WTC11 (cell line): ENCODE measurements at regions not wholly inside any gene's neighbourhood (a gene's known extent, or its start where the extent isn't known, plus 50 kb on each side); places are given as distances from the start of the nearest gene placed in this dataset.

Experiments
- ATAC-seq: fragments of 200-7000 bp; cut with Tn5 transposase; 2 replicates; pipeline ENCODE4 v1.10.0; 2021; ENCODE audit warnings: mild to moderate bottlenecking, moderate library complexity
- CTCF ChIA-PET: fragments of 300-600 bp; sonication (Branson Sonifier 250); formaldehyde crosslinking; loops from one replicate; lab custom pipeline; 2021; ENCODE audit warnings: antibody characterized with exemption; lab: Charles Lee
- POLR2A ChIA-PET: fragments of 350-600 bp; sonication (Branson Sonifier 250); formaldehyde crosslinking; loops from one replicate; lab custom pipeline; 2021; ENCODE audit warnings: antibody characterized with exemption; lab: Charles Lee
- DNase-seq: peaks from one replicate; pipeline ENCODE4 v3.0.0; 2021; ENCODE audit warnings: low spot score
- H3K27ac Mint-ChIP-seq: 2 replicates; pipeline ENCODE4 v1.8.0; 2021; ENCODE audit warnings: mixed read lengths
- H3K27me3 Mint-ChIP-seq: 2 replicates; pipeline ENCODE4 v1.8.0; 2021; ENCODE audit warnings: low read depth, mild to moderate bottlenecking, moderate library complexity, mixed read lengths
- H3K36me3 Mint-ChIP-seq: 2 replicates; pipeline ENCODE4 v1.8.0; 2021; ENCODE audit warnings: mixed read lengths
- H3K4me1 Mint-ChIP-seq: 2 replicates; pipeline ENCODE4 v1.8.0; 2022; ENCODE audit warnings: mixed read lengths
- H3K4me3 Mint-ChIP-seq: 2 replicates; pipeline ENCODE4 v1.8.0; 2021; ENCODE audit warnings: mild to moderate bottlenecking, moderate library complexity, mixed read lengths
- H3K9me3 Mint-ChIP-seq: 2 replicates; pipeline ENCODE4 v1.8.0; 2021; ENCODE audit warnings: mixed read lengths
- EMX1 ChIP-seq: fragments of 250-450 bp; sonication (Bioruptor Pico); IDR thresholded peaks from 2 replicates; pipeline ENCODE4 v1.8.0; 2021; ENCODE audit warnings: mild to moderate bottlenecking
- ESRRA ChIP-seq: sonication (generic); formaldehyde crosslinking; IDR thresholded peaks from 2 replicates; pipeline ENCODE4 v1.8.1; 2022; ENCODE audit warnings: mild to moderate bottlenecking, missing genetic modification reagents, borderline replicate concordance
- ETV6 ChIP-seq: sonication (generic); formaldehyde crosslinking; IDR thresholded peaks from 2 replicates; pipeline ENCODE4 v1.8.1; 2022; ENCODE audit warnings: mild to moderate bottlenecking, missing genetic modification reagents
- FOXJ3 ChIP-seq: sonication (generic); formaldehyde crosslinking; IDR thresholded peaks from 2 replicates; pipeline ENCODE4 v1.9.0; 2021; ENCODE audit warnings: missing genetic modification reagents, mild to moderate bottlenecking, borderline replicate concordance
- GABPB1 ChIP-seq: sonication (generic); formaldehyde crosslinking; IDR thresholded peaks from 2 replicates; pipeline ENCODE4 v1.8.1; 2023; ENCODE audit warnings: mild to moderate bottlenecking, missing genetic modification reagents
- HMGA2 ChIP-seq: fragments of 250-450 bp; sonication (Bioruptor Pico); IDR thresholded peaks from 2 replicates; pipeline ENCODE4 v1.4.0; 2021; ENCODE audit warnings: mild to moderate bottlenecking, moderate library complexity
- IRF2 ChIP-seq: sonication (generic); formaldehyde crosslinking; IDR thresholded peaks from 2 replicates; pipeline ENCODE4 v1.8.0; 2022; ENCODE audit warnings: low read depth, missing genetic modification reagents, borderline replicate concordance
- NFATC4 ChIP-seq: fragments of 250-450 bp; sonication (Bioruptor Pico); IDR thresholded peaks from 2 replicates; pipeline ENCODE4 v1.9.0; 2021; ENCODE audit warnings: mild to moderate bottlenecking
- NR1H2 ChIP-seq: sonication (generic); formaldehyde crosslinking; IDR thresholded peaks from 2 replicates; pipeline ENCODE4 v1.9.0; 2021; ENCODE audit warnings: mild to moderate bottlenecking, moderate library complexity, missing genetic modification reagents
- NR2C2 ChIP-seq: sonication (generic); formaldehyde crosslinking; IDR thresholded peaks from 2 replicates; pipeline ENCODE4 v1.8.0; 2022; ENCODE audit warnings: mild to moderate bottlenecking, missing genetic modification reagents
- SMAD3 ChIP-seq: sonication (generic); formaldehyde crosslinking; IDR thresholded peaks from 2 replicates; pipeline ENCODE4 v1.8.0; 2022; ENCODE audit warnings: missing genetic modification reagents, mild to moderate bottlenecking, borderline replicate concordance
- ZBTB21 ChIP-seq: sonication (generic); formaldehyde crosslinking; IDR thresholded peaks from 2 replicates; pipeline ENCODE4 v1.8.1; 2023; ENCODE audit warnings: mild to moderate bottlenecking, missing genetic modification reagents, borderline replicate concordance
- TF ChIP-seq, protein P1 (sequence below): sonication (generic); formaldehyde crosslinking; IDR thresholded peaks from 2 replicates; pipeline ENCODE4 v1.8.1; 2023; ENCODE audit warnings: mild to moderate bottlenecking, missing genetic modification reagents, moderate library complexity
- TF ChIP-seq, protein P2 (sequence below): sonication (generic); formaldehyde crosslinking; IDR thresholded peaks from 2 replicates; pipeline ENCODE4 v1.8.0; 2022; ENCODE audit warnings: mild to moderate bottlenecking, missing genetic modification reagents
- TF ChIP-seq, protein P3 (sequence below): sonication (generic); formaldehyde crosslinking; IDR thresholded peaks from 2 replicates; pipeline ENCODE4 v1.8.0; 2022; ENCODE audit warnings: missing genetic modification reagents
- TF ChIP-seq, protein P4 (sequence below): sonication (generic); formaldehyde crosslinking; conservative IDR thresholded peaks from 2 replicates; pipeline ENCODE4 v1.8.1; 2022; ENCODE audit warnings: mild to moderate bottlenecking, missing genetic modification reagents
- TF ChIP-seq, protein P5 (sequence below): sonication (generic); formaldehyde crosslinking; IDR thresholded peaks from 2 replicates; pipeline ENCODE4 v1.8.1; 2022; ENCODE audit warnings: mild to moderate bottlenecking, missing genetic modification reagents, moderate library complexity, borderline replicate concordance
- TF ChIP-seq, protein P6 (sequence below): fragments of 250-450 bp; sonication (Bioruptor Pico); IDR thresholded peaks from 2 replicates; pipeline ENCODE4 v1.9.0; 2021; ENCODE audit warnings: moderate library complexity, mild to moderate bottlenecking, inconsistent platforms, borderline replicate concordance
- TF ChIP-seq, protein P7 (sequence below): fragments of 250-450 bp; sonication (Bioruptor Pico); IDR thresholded peaks from 2 replicates; pipeline ENCODE4 v2.1.2; 2022; ENCODE audit warnings: mild to moderate bottlenecking, moderate library complexity

DNA sequence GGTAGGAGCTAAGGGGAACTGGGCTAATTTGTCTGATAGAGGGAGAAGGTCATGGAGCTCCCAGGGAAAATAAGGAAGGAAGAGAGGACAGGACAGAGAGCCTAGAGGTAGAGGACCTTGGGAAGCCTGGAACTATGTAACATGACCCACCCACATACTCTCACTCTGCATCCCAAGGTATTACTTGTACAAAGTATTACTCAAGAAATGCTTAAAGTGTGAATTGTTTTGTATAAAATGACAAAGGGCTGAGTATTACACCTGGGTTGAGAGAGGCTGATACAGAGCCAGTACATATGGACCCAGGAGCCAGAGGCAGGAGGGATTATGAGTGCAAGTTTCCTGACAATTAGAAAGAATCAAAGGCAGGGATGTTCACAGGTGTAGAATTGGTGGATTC is 80.5 kb upstream of the ANKRD55 start (continued):
- TF ChIP-seq GABPB1 (CRISPR knock-in tag) (no peak), ETV6 (CRISPR knock-in tag) (no peak), FOXJ3 (no peak), ESRRA (CRISPR knock-in tag) (no peak)
- TF ChIP-seq, protein P1, sequence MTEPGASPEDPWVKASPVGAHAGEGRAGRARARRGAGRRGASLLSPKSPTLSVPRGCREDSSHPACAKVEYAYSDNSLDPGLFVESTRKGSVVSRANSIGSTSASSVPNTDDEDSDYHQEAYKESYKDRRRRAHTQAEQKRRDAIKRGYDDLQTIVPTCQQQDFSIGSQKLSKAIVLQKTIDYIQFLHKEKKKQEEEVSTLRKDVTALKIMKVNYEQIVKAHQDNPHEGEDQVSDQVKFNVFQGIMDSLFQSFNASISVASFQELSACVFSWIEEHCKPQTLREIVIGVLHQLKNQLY (CRISPR knock-in tag) = no peak
- TF ChIP-seq, protein P2, sequence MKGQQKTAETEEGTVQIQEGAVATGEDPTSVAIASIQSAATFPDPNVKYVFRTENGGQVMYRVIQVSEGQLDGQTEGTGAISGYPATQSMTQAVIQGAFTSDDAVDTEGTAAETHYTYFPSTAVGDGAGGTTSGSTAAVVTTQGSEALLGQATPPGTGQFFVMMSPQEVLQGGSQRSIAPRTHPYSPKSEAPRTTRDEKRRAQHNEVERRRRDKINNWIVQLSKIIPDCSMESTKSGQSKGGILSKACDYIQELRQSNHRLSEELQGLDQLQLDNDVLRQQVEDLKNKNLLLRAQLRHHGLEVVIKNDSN (CRISPR knock-in tag) = no peak

DNA sequence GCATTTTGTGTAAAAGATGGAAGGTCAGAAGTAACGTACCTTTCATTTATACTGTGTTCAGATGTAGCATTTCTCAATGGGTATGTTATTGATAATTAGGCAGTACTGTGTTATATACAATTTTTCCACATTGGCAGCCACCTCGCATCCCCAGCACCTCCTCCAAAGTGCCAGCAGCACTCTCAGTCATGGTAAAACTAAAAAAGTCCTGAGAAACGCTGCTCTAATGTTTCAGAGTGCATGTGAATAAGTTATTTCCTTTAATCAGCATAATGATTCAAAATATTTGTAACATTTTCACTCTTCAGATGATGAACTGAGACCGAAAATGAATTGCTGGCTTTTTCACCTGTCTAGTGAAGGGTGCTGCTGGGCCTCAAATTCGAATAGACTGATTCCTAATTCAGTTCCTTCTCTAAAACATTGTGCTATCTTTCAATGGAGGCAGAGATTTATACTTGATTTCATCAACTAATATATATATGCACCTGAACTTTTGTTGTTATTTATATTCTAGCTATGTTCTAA is 79.9 kb upstream of the ANKRD55 start:
- Mint-ChIP-seq H3K4me1 (peaks cover 17% of the 10 kb centered on the region), H3K27me3 (peaks cover 61% of the 10 kb centered on the region), H3K27ac (no peak overlapping the region)
- POLR2A ChIA-PET = no interaction called here
- TF ChIP-seq ZBTB21 (no peak), ESRRA (CRISPR knock-in tag) (no peak), NR1H2 (CRISPR knock-in tag) (no peak)
- TF ChIP-seq, protein P3, sequence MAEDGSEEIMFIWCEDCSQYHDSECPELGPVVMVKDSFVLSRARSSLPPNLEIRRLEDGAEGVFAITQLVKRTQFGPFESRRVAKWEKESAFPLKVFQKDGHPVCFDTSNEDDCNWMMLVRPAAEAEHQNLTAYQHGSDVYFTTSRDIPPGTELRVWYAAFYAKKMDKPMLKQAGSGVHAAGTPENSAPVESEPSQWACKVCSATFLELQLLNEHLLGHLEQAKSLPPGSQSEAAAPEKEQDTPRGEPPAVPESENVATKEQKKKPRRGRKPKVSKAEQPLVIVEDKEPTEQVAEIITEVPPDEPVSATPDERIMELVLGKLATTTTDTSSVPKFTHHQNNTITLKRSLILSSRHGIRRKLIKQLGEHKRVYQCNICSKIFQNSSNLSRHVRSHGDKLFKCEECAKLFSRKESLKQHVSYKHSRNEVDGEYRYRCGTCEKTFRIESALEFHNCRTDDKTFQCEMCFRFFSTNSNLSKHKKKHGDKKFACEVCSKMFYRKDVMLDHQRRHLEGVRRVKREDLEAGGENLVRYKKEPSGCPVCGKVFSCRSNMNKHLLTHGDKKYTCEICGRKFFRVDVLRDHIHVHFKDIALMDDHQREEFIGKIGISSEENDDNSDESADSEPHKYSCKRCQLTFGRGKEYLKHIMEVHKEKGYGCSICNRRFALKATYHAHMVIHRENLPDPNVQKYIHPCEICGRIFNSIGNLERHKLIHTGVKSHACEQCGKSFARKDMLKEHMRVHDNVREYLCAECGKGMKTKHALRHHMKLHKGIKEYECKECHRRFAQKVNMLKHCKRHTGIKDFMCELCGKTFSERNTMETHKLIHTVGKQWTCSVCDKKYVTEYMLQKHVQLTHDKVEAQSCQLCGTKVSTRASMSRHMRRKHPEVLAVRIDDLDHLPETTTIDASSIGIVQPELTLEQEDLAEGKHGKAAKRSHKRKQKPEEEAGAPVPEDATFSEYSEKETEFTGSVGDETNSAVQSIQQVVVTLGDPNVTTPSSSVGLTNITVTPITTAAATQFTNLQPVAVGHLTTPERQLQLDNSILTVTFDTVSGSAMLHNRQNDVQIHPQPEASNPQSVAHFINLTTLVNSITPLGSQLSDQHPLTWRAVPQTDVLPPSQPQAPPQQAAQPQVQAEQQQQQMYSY (CRISPR knock-in tag) = no peak
- TF ChIP-seq, protein P4, sequence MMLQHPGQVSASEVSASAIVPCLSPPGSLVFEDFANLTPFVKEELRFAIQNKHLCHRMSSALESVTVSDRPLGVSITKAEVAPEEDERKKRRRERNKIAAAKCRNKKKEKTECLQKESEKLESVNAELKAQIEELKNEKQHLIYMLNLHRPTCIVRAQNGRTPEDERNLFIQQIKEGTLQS (CRISPR knock-in tag) = no peak
- TF ChIP-seq, all 79 proteins: peak for 0
- CTCF ChIA-PET = no interaction called here
- Mint-ChIP-seq H3K9me3 (0 out of 2 replicates have a peak, but pooled peaks cover 5% of the 10 kb centered on the region), H3K4me3 (no peak overlapping the region), H3K36me3 (no peaks in the 10 kb centered on the region)
- DNase-seq (no peak), ATAC-seq (no peak)

DNA sequence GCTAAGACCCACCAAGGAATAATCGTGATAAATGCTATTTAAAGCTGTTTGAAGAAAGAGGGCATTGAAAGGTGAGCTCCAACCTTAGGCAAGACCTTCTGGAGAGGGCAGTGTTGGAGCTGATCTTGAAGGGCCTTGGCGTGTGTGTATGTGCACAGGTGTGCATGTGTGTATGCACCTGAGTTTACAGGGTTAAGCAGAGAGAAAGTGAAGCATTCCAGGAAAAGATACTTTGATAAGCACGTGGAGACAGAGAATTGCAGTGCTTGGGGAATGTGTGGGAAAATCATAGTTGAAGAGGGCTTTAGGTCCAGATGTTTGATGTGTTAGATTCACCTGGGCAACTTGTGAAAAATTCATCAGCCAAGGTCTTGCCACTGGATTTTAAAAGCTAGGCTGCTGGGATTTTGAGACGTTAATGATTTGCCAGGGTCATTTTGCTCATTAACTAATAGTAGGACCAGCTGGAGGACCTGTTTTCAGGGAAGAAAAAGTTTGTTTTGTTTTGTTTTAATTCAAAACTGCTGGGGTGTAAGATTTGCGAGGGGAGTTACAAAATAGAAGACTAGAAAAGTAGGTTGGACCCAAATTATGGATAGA is 78.3 kb upstream of the ANKRD55 start:
- TF ChIP-seq NR2C2 = no peak
- TF ChIP-seq EMX1 (CRISPR knock-in tag) = no peak
- TF ChIP-seq, protein P5, sequence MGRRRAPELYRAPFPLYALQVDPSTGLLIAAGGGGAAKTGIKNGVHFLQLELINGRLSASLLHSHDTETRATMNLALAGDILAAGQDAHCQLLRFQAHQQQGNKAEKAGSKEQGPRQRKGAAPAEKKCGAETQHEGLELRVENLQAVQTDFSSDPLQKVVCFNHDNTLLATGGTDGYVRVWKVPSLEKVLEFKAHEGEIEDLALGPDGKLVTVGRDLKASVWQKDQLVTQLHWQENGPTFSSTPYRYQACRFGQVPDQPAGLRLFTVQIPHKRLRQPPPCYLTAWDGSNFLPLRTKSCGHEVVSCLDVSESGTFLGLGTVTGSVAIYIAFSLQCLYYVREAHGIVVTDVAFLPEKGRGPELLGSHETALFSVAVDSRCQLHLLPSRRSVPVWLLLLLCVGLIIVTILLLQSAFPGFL (CRISPR knock-in tag) = no peak
- TF ChIP-seq, protein P6, sequence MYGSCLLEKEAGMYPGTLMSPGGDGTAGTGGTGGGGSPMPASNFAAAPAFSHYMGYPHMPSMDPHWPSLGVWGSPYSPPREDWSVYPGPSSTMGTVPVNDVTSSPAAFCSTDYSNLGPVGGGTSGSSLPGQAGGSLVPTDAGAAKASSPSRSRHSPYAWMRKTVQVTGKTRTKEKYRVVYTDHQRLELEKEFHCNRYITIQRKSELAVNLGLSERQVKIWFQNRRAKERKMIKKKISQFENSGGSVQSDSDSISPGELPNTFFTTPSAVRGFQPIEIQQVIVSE = no peak
- TF ChIP-seq HMGA2 (CRISPR knock-in tag) = no peak
- no peak for TF ChIP-seq SMAD3 (CRISPR knock-in tag)
- TF ChIP-seq, protein P7, sequence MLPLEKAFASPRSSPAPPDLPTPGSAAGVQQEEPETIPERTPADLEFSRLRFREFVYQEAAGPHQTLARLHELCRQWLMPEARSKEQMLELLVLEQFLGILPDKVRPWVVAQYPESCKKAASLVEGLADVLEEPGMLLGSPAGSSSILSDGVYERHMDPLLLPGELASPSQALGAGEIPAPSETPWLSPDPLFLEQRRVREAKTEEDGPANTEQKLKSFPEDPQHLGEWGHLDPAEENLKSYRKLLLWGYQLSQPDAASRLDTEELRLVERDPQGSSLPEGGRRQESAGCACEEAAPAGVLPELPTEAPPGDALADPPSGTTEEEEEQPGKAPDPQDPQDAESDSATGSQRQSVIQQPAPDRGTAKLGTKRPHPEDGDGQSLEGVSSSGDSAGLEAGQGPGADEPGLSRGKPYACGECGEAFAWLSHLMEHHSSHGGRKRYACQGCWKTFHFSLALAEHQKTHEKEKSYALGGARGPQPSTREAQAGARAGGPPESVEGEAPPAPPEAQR = no peak
- no peak for TF ChIP-seq NFATC4 (CRISPR knock-in tag)
- no peak for TF ChIP-seq IRF2 (CRISPR knock-in tag)
- ATAC-seq (no peak), DNase-seq (no peak)
- Mint-ChIP-seq H3K27ac (no peak overlapping the region), H3K9me3 (peaks cover 18% of the 10 kb centered on the region), H3K4me3 (no peak overlapping the region), H3K4me1 (peaks cover 14% of the 10 kb centered on the region), H3K27me3 (peaks cover 44% of the 10 kb centered on the region), H3K36me3 (peaks cover 5% of the 10 kb centered on the region)
- CTCF ChIA-PET = interaction anchor here (1.0 kb wide), 1 partner anchor 41 kb away, joined by 3 read pairs; no protein-coding TSS in a partner anchor
- POLR2A ChIA-PET = no interaction called here
